Glutamatergic neuron (in vitro differentiated cells): ENCODE measurements at regions not wholly inside any gene's neighbourhood (a gene's known extent, or its start where the extent isn't known, plus 50 kb on each side); places are given as distances from the start of the nearest gene placed in this dataset.

ENCODE experiments used
- DNase-seq: peaks from one replicate; pipeline ENCODE4 v3.0.0; 2022
- H3K27ac Mint-ChIP-seq: one replicate; pipeline ENCODE4 v1.8.0; 2020; ENCODE audit warnings: mild to moderate bottlenecking, mixed read lengths, inconsistent platforms; ENCODE audit not compliant: unreplicated experiment
- H3K27me3 Mint-ChIP-seq: one replicate; pipeline ENCODE4 v1.8.0; 2020; ENCODE audit warnings: mild to moderate bottlenecking, moderate library complexity, mixed read lengths, inconsistent platforms; ENCODE audit not compliant: unreplicated experiment
- H3K36me3 Mint-ChIP-seq: one replicate; pipeline ENCODE4 v1.8.0; 2020; ENCODE audit warnings: mild to moderate bottlenecking, mixed read lengths, inconsistent platforms; ENCODE audit not compliant: unreplicated experiment
- H3K4me1 Mint-ChIP-seq: one replicate; pipeline ENCODE4 v1.8.0; 2020; ENCODE audit warnings: mild to moderate bottlenecking, low read depth, mixed read lengths, inconsistent platforms; ENCODE audit not compliant: unreplicated experiment
- H3K4me3 Mint-ChIP-seq: one replicate; pipeline ENCODE4 v1.8.0; 2020; ENCODE audit warnings: mild to moderate bottlenecking, mixed read lengths, inconsistent platforms; ENCODE audit not compliant: unreplicated experiment
- H3K9me3 Mint-ChIP-seq: one replicate; pipeline ENCODE4 v1.8.0; 2020; ENCODE audit warnings: mild to moderate bottlenecking, moderate library complexity, mixed read lengths, inconsistent platforms; ENCODE audit not compliant: unreplicated experiment
- CTCF ChIP-seq: fragments of 200-600 bp; sonication (generic); IDR thresholded peaks from one replicate; pipeline ENCODE4 v1.5.0; 2021; ENCODE audit not compliant: partially characterized antibody, unreplicated experiment

GRCh38 chr22:19619144-19620009 is 94.9 kb upstream of the SEPTIN5 start:
- no peak overlapping the region for H3K27ac Mint-ChIP-seq
- TF ChIP-seq CTCF: no peak
- H3K27me3 Mint-ChIP-seq: peaks cover 5% of the 10 kb centered on the region
- DNase-seq: no peak
- peaks cover 8% of the 10 kb centered on the region for H3K9me3 Mint-ChIP-seq
- peaks cover 25% of the 10 kb centered on the region for H3K4me1 Mint-ChIP-seq
- H3K36me3 Mint-ChIP-seq: no peaks in the 10 kb centered on the region
- no peak overlapping the region for H3K4me3 Mint-ChIP-seq

DNA sequence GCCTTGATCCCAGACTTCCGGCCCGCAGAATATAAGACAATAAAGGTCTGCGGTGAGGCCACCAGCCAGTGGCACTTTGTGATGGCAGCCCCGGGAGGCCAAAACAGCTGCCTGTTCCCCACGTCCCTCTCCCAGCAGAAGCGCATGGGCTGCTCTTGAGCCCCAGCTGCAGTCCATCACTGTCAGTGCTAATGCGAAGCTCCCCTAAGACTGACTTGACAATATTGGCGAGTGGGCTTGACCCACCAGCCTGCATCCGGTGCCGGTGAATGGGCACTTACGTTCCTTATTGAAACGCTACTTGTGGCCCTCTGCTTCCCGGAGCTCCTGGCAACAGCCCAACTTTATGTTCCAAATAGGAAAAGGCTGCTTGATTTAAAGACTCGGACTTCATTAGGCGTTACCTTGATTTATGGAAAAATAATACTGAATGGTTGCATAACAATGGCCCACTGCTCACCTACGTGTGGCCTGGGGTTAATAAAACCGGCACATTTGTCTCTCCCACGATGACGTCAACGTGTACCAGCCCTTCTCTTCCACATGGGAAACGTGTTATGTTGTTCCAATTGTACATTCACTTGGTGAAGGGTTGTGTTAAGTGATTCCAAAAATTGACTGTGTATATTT is 93.4 kb upstream of the SEPTIN5 start:
- DNase-seq: no peak
- H3K4me3 Mint-ChIP-seq: no peak overlapping the region
- H3K36me3 Mint-ChIP-seq: no peaks in the 10 kb centered on the region
- peaks cover 25% of the 10 kb centered on the region for H3K4me1 Mint-ChIP-seq
- no peak for TF ChIP-seq CTCF
- peaks cover 9% of the 10 kb centered on the region for H3K9me3 Mint-ChIP-seq
- no peak overlapping the region for H3K27ac Mint-ChIP-seq
- H3K27me3 Mint-ChIP-seq: peaks cover 5% of the 10 kb centered on the region

DNA sequence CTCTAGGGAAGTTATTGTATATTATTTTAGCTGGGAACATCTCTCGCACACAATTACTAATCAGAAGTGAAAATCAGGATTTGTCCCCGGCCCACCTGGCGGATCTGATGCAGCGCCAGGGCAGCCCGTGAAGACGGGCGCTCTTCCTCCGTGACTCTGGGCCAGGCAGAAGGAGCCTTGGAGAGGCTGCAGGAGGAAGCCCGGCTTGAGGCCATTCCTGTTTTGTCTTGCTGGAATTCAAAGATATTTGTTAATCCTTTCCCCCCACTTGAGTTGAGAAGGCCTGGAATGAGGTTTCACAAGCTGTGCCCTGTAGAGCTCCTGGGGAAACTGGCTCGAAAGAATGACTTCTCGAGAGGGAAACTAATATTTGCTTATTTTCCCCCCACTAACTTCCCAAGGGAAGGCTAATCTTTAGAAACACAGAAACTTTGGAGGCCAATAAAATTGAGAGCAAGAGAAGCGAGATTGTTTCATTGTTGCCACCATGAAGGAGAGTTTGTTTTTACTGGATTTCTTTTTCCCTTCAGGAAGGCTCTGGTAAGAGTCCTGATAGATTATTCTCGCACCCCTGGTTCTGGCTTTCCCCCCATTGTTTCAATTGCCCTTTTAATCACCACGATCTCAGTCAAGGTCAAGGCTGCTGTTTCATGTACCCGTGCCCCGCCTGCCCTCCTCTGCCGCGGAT is 92.8 kb upstream of the SEPTIN5 start:
- Mint-ChIP-seq H3K4me3 (no peak overlapping the region), H3K27ac (peak overlapping the region; percentile 28), H3K36me3 (no peaks in the 10 kb centered on the region), H3K27me3 (peaks cover 5% of the 10 kb centered on the region), H3K9me3 (peaks cover 7% of the 10 kb centered on the region), H3K4me1 (peaks cover 31% of the 10 kb centered on the region)
- TF ChIP-seq CTCF: no peak
- DNase-seq: no peak

- H3K4me1 Mint-ChIP-seq: peaks cover 33% of the 10 kb centered on the region
- peak overlapping the region; percentile 28 for H3K27ac Mint-ChIP-seq
- TF ChIP-seq CTCF: no peak
- peaks cover 5% of the 10 kb centered on the region for H3K27me3 Mint-ChIP-seq
- H3K9me3 Mint-ChIP-seq: peaks cover 7% of the 10 kb centered on the region
- no peak for DNase-seq
- no peak overlapping the region for H3K4me3 Mint-ChIP-seq
- no peaks in the 10 kb centered on the region for H3K36me3 Mint-ChIP-seq
These were observed 92.3 kb upstream of the SEPTIN5 start for GRCh38 chr22:19622061-19622441.
